Renal pelvis (tissue), 1 donor: ENCODE measurements at regions not wholly inside any gene's neighbourhood (a gene's known extent, or its start where the extent isn't known, plus 50 kb on each side); places are given as distances from the start of the nearest gene placed in this dataset.
"Not testable (repeated sequence)": the region's sequence is repeated elsewhere in the genome, so short reads cannot be mapped to it uniquely, and the experiment has no call there.

Experiments used
- DNase-seq: peaks from one replicate; pipeline ENCODE4 v3.0.0-alpha.2; 2013

- DNase-seq: no peak
Measured at GRCh38 chr3:89533275-89533674, 425.9 kb downstream of the EPHA3 start.

GRCh38 chr3:89554587-89554986 is 447.2 kb downstream of the EPHA3 start:
- not testable (repeated sequence) for DNase-seq

- DNase-seq: no peak
Measured at GRCh38 chr3:89558711-89559110, 451.3 kb downstream of the EPHA3 start.

GRCh38 chr3:89560568-89560967 is 453.1 kb downstream of the EPHA3 start:
- DNase-seq: no peak

- no peak for DNase-seq
Measured at GRCh38 chr3:89562373-89562772, 455.0 kb downstream of the EPHA3 start.

- no peak for DNase-seq
Measured at GRCh38 chr3:89565098-89565497, 457.7 kb downstream of the EPHA3 start.

GRCh38 chr3:89570465-89570864 is 463.0 kb downstream of the EPHA3 start:
- no peak for DNase-seq

- no peak for DNase-seq
Measured at GRCh38 chr3:89571298-89571697, 463.9 kb downstream of the EPHA3 start.

- no peak for DNase-seq
Measured at GRCh38 chr3:89571707-89572106, 464.3 kb downstream of the EPHA3 start.

- DNase-seq: no peak
Measured at GRCh38 chr3:89572261-89572660, 464.8 kb downstream of the EPHA3 start.

GRCh38 chr3:89576417-89576816 is 469.0 kb downstream of the EPHA3 start:
- no peak for DNase-seq

- peak; percentile 74 for DNase-seq
Measured at GRCh38 chr3:89577637-89578530, 470.5 kb downstream of the EPHA3 start.

- no peak for DNase-seq
Measured at GRCh38 chr3:89580859-89581258, 473.4 kb downstream of the EPHA3 start.

GRCh38 chr3:89584398-89584797 is 477.0 kb downstream of the EPHA3 start:
- DNase-seq: no peak

GRCh38 chr3:89586256-89586655 is 478.8 kb downstream of the EPHA3 start:
- no peak for DNase-seq

GRCh38 chr3:89586676-89587075 is 479.3 kb downstream of the EPHA3 start:
- DNase-seq: no peak

GRCh38 chr3:89606151-89606550 is 498.7 kb downstream of the EPHA3 start:
- DNase-seq: no peak

GRCh38 chr3:89612027-89612426 is 504.6 kb downstream of the EPHA3 start:
- DNase-seq: no peak

GRCh38 chr3:89613241-89613640 is 505.8 kb downstream of the EPHA3 start:
- no peak for DNase-seq

GRCh38 chr3:89617706-89618105 is 510.3 kb downstream of the EPHA3 start:
- DNase-seq: no peak

GRCh38 chr3:89619263-89619662 is 511.8 kb downstream of the EPHA3 start:
- no peak for DNase-seq

- no peak for DNase-seq
Measured at GRCh38 chr3:89622063-89622700, 514.8 kb downstream of the EPHA3 start.

- no peak for DNase-seq
Measured at GRCh38 chr3:89624494-89624893, 517.1 kb downstream of the EPHA3 start.
